A549 (cell line): ENCODE measurements at regions not wholly inside any gene's neighbourhood (a gene's known extent, or its start where the extent isn't known, plus 50 kb on each side); places are given as distances from the start of the nearest gene placed in this dataset.

ENCODE experiments used
- ATAC-seq, 2 experiments: fragments of 200-7000 bp in 1 of 2; fragments of >200 bp in 1 of 2; cut with Nextera tagmentation in 1 of 2; cut with Tn5 transposase in 1 of 2; 3 replicates each; pipeline versions ENCODE4 v1.8.0 to v1.9.1; 2018 to 2020; ENCODE audit warnings: mild to moderate bottlenecking in 1 of 2, moderate library complexity in 1 of 2
- CTCF ChIA-PET: fragments of 300-600 bp; sonication (Branson Sonifier 250); formaldehyde crosslinking; extraction: SDS; loops from one replicate; lab custom pipeline; 2021; ENCODE audit warnings: antibody characterized with exemption, inconsistent platforms; lab: Yijun Ruan, JAX
- POLR2A ChIA-PET: fragments of 350-600 bp; formaldehyde crosslinking; extraction: SDS; loops from one replicate; lab custom pipeline; 2021; ENCODE audit warnings: antibody characterized with exemption, inconsistent platforms; lab: Yijun Ruan, JAX
- DNase-seq, 2 experiments: peaks; one replicate each; pipeline versions ENCODE4 v3.0.0 to v3.0.0-alpha.2; 2011 to 2016; ENCODE audit warnings: low read depth in 1 of 2, low spot score in 1 of 2
- FAIRE-seq: peaks from 2 replicates; lab custom pipeline; 2011; peaks lifted over from hg19 to GRCh38; lab: Jason Lieb, UNC
- H3K27ac ChIP-seq, 2 experiments: fragments of >200 bp; sonication (Bioruptor Twin); formaldehyde crosslinking; 3 replicates each; pipeline ENCODE4 v1.5.1; 2016 to 2017
- H3K4me1 ChIP-seq: fragments of >200 bp; sonication (Bioruptor Twin); formaldehyde crosslinking; 3 replicates; pipeline ENCODE4 v1.6.1; 2016
- H3K4me2 ChIP-seq: fragments of >200 bp; sonication (Bioruptor Twin); formaldehyde crosslinking; 3 replicates; pipeline ENCODE4 v1.6.1; 2016
- H3K4me3 ChIP-seq: fragments of >200 bp; sonication (Bioruptor Twin); formaldehyde crosslinking; 3 replicates; pipeline ENCODE4 v1.5.1; 2016
- H3K9me3 ChIP-seq: fragments of >200 bp; sonication (Bioruptor Twin); formaldehyde crosslinking; 3 replicates; pipeline ENCODE4 v1.6.1; 2016
- ATOH8 ChIP-seq: fragments of 250-450 bp; sonication (Bioruptor Pico); IDR thresholded peaks from 2 replicates; pipeline ENCODE4 v1.5.0; 2020; ENCODE audit warnings: low read depth, mild to moderate bottlenecking, moderate library complexity
- CBX8 ChIP-seq: fragments of 200-600 bp; sonication (generic); IDR thresholded peaks from 2 replicates; pipeline ENCODE4 v1.6.1; 2016
- CHD2 ChIP-seq: fragments of 150-350 bp; IDR thresholded peaks from 2 replicates; pipeline ENCODE4 v1.6.1; 2014; ENCODE audit warnings: low read length; ENCODE audit not compliant: partially characterized antibody
- CHD4 ChIP-seq: fragments of 200-600 bp; sonication (generic); IDR thresholded peaks from 2 replicates; pipeline ENCODE4 v1.6.1; 2016; ENCODE audit warnings: antibody characterized with exemption, mild to moderate bottlenecking, borderline replicate concordance
- E2F6 ChIP-seq: IDR thresholded peaks from 2 replicates; pipeline ENCODE4 v1.6.1; 2012; ENCODE audit warnings: low read depth, borderline replicate concordance
- EHF ChIP-seq: fragments of 250-450 bp; sonication (Bioruptor Pico); IDR thresholded peaks from 2 replicates; pipeline ENCODE4 v1.5.0; 2020; ENCODE audit warnings: mild to moderate bottlenecking
- ELK1 ChIP-seq: fragments of 150-350 bp; IDR thresholded peaks from 2 replicates; pipeline ENCODE4 v1.6.1; 2014; ENCODE audit warnings: low read depth, mild to moderate bottlenecking, low read length
- EP300 ChIP-seq, 2 experiments: fragments of >200 bp; sonication (Bioruptor Twin); formaldehyde crosslinking; IDR thresholded peaks; 2 replicates in 1 of 2; 3 replicates in 1 of 2; pipeline ENCODE4 v1.6.1; 2016 to 2017
- ESRRA ChIP-seq: fragments of 150-350 bp; IDR thresholded peaks from 2 replicates; pipeline ENCODE4 v1.6.1; 2014; ENCODE audit warnings: mild to moderate bottlenecking, low read length, borderline replicate concordance
- FOSB ChIP-seq: fragments of 250-450 bp; sonication (Bioruptor Pico); IDR thresholded peaks from 2 replicates; pipeline ENCODE4 v1.5.0; 2020; ENCODE audit warnings: mild to moderate bottlenecking, moderate library complexity
- FOSL2 ChIP-seq, 2 experiments: fragments of 450-650 bp in 1 of 2; fragments of >200 bp in 1 of 2; sonication (Bioruptor Twin) in 1 of 2; formaldehyde crosslinking; IDR thresholded peaks; 2 replicates each; pipeline versions ENCODE4 v1.5.0 to v1.6.1; 2016 to 2020; ENCODE audit warnings: mild to moderate bottlenecking in 1 of 2, moderate library complexity in 1 of 2
- FOXS1 ChIP-seq: fragments of 250-450 bp; sonication (Bioruptor Pico); IDR thresholded peaks from 2 replicates; pipeline ENCODE4 v1.5.0; 2020; ENCODE audit warnings: mild to moderate bottlenecking, moderate library complexity
- GATA3 ChIP-seq: IDR thresholded peaks from 2 replicates; pipeline ENCODE4 v1.6.1; 2012; ENCODE audit warnings: borderline replicate concordance
- HMGXB4 ChIP-seq: fragments of 250-450 bp; sonication (Bioruptor Pico); IDR thresholded peaks from 2 replicates; pipeline ENCODE4 v1.5.0; 2021; ENCODE audit warnings: mild to moderate bottlenecking, moderate library complexity, borderline replicate concordance
- HOXB5 ChIP-seq: fragments of 250-450 bp; sonication (Bioruptor Pico); IDR thresholded peaks from 2 replicates; pipeline ENCODE4 v1.5.0; 2020; ENCODE audit warnings: mild to moderate bottlenecking, moderate library complexity
- JUN ChIP-seq, 2 experiments: fragments of >200 bp; sonication (Bioruptor Twin); formaldehyde crosslinking; IDR thresholded peaks; 2 replicates in 1 of 2; 3 replicates in 1 of 2; pipeline ENCODE4 v1.6.1; 2016 to 2017
- JUNB ChIP-seq: fragments of >200 bp; sonication (Bioruptor Twin); formaldehyde crosslinking; IDR thresholded peaks from 2 replicates; pipeline ENCODE4 v1.6.1; 2016
- KDM1A ChIP-seq: fragments of 200-600 bp; sonication (generic); IDR thresholded peaks from 2 replicates; pipeline ENCODE4 v1.6.1; 2016; ENCODE audit warnings: low read depth, mild to moderate bottlenecking
- KDM5A ChIP-seq: fragments of 200-600 bp; sonication (generic); IDR thresholded peaks from 2 replicates; pipeline ENCODE4 v1.6.1; 2016; ENCODE audit warnings: antibody characterized with exemption, mild to moderate bottlenecking
- MAZ ChIP-seq: fragments of 150-350 bp; IDR thresholded peaks from 2 replicates; pipeline ENCODE4 v1.6.1; 2014; ENCODE audit warnings: antibody characterized with exemption, low read depth, low read length, borderline replicate concordance
- NPAS2 ChIP-seq: fragments of 250-450 bp; sonication (Bioruptor Pico); IDR thresholded peaks from 2 replicates; pipeline ENCODE4 v1.8.0; 2022; ENCODE audit warnings: mild to moderate bottlenecking, moderate library complexity, borderline replicate concordance
- PHF8 ChIP-seq: fragments of 200-600 bp; sonication (generic); IDR thresholded peaks from 2 replicates; pipeline ENCODE4 v1.6.1; 2016; ENCODE audit warnings: low read depth, mild to moderate bottlenecking, antibody characterized with exemption, moderate library complexity, borderline replicate concordance
- RAD21 ChIP-seq, 2 experiments: fragments of >200 bp in 1 of 2; sonication (Bioruptor Twin) in 1 of 2; formaldehyde crosslinking in 1 of 2; IDR thresholded peaks in 1 of 2; conservative IDR thresholded peaks in 1 of 2; 2 replicates in 1 of 2; 3 replicates in 1 of 2; pipeline ENCODE4 v1.6.1; 2012 to 2018; ENCODE audit warnings: inconsistent platforms in 1 of 2
- RNF2 ChIP-seq: fragments of 200-600 bp; sonication (generic); IDR thresholded peaks from 2 replicates; pipeline ENCODE4 v1.6.1; 2016; ENCODE audit warnings: low read depth, mild to moderate bottlenecking, antibody characterized with exemption, moderate library complexity, borderline replicate concordance
- TFCP2L1 ChIP-seq: fragments of 250-450 bp; sonication (Bioruptor Pico); IDR thresholded peaks from 2 replicates; pipeline ENCODE4 v1.5.0; 2021; ENCODE audit warnings: mild to moderate bottlenecking
- TP53 ChIP-seq: fragments of 250-450 bp; sonication (Bioruptor Pico); IDR thresholded peaks from 2 replicates; pipeline ENCODE4 v1.5.0; 2021; ENCODE audit warnings: mild to moderate bottlenecking, moderate library complexity
- USF2 ChIP-seq: fragments of 450-650 bp; IDR thresholded peaks from 2 replicates; pipeline ENCODE4 v1.6.1; 2014; ENCODE audit warnings: antibody characterized with exemption
- ZC3H11A ChIP-seq: fragments of 450-650 bp; IDR thresholded peaks from 2 replicates; pipeline ENCODE4 v1.6.1; 2014; ENCODE audit warnings: antibody characterized with exemption, mild to moderate bottlenecking
- ZFP36 ChIP-seq: fragments of 450-650 bp; IDR thresholded peaks from 2 replicates; pipeline ENCODE4 v1.6.1; 2014; ENCODE audit warnings: borderline replicate concordance; ENCODE audit not compliant: partially characterized antibody
- ZNF302 ChIP-seq: fragments of 250-450 bp; sonication (Bioruptor Pico); IDR thresholded peaks from 2 replicates; pipeline ENCODE4 v1.9.0; 2021; ENCODE audit warnings: inconsistent platforms, mild to moderate bottlenecking, moderate library complexity
- ZSCAN20 ChIP-seq: fragments of 250-450 bp; sonication (Bioruptor Pico); IDR thresholded peaks from 2 replicates; pipeline ENCODE4 v1.8.0; 2022; ENCODE audit warnings: mild to moderate bottlenecking, moderate library complexity
- whole genome bisulfite sequencing: methylation state at CpG from one replicate; pipeline ENCODE4 v1.1.6; 2017; ENCODE audit errors: missing lambda C conversion rate; 5-methylcytosine and 5-hydroxymethylcytosine counted together

GRCh38 chr15:97683831-97684230, 276.7 kb upstream of the ARRDC4 start:
- ChIA-PET POLR2A (no interaction called here), CTCF (no interaction called here)
- no peak for ATAC-seq
- no peaks in the 10 kb centered on the region for H3K9me3 ChIP-seq
- H3K27ac ChIP-seq = no peak overlapping the region
- no peak for FAIRE-seq
- H3K4me3 ChIP-seq = no peak overlapping the region
- no peak overlapping the region for H3K4me2 ChIP-seq
- DNase-seq = no peak
- TF ChIP-seq E2F6 (no peak), RAD21 (conservative IDR thresholded peaks at IDR 0.05 in 1 of 2, IDR thresholded peaks at IDR 0.05 in 1 of 2) (no peak), USF2 (no peak), ELK1 (no peak), FOSL2 (IDR thresholded peaks at IDR 0.05) (no peak), FOSL2 (CRISPR knock-in tag; IDR thresholded peaks at IDR 0.05) (no peak), JUN (IDR thresholded peaks at IDR 0.05) (no peak), ZNF302 (CRISPR knock-in tag) (no peak), ZFP36 (no peak), ATOH8 (CRISPR knock-in tag) (no peak), TFCP2L1 (no peak), CBX8 (no peak), TP53 (CRISPR knock-in tag) (no peak), CHD2 (no peak), JUNB (no peak), HMGXB4 (CRISPR knock-in tag) (no peak), RNF2 (no peak), FOSB (no peak), EHF (CRISPR knock-in tag) (no peak)
- WGBS = 3% methylated on average over 3 of the region's 3 CpGs
- no peaks in the 10 kb centered on the region for H3K4me1 ChIP-seq

- no peak for TF ChIP-seq ZC3H11A
- no peak for TF ChIP-seq MAZ
- TF ChIP-seq NPAS2 (CRISPR knock-in tag) = no peak
- TF ChIP-seq ESRRA = no peak
- TF ChIP-seq GATA3 = no peak
- no peak for TF ChIP-seq EHF (CRISPR knock-in tag)
- no peak for TF ChIP-seq ZSCAN20 (CRISPR knock-in tag)
- no peak for TF ChIP-seq PHF8
- no peak for TF ChIP-seq EP300 (IDR thresholded peaks at IDR 0.05)
- no peak for TF ChIP-seq KDM1A
- no peak for TF ChIP-seq JUNB
- no peak for TF ChIP-seq FOXS1 (CRISPR knock-in tag)
- TF ChIP-seq USF2 = no peak
- no peak for TF ChIP-seq HOXB5 (CRISPR knock-in tag)
- TF ChIP-seq FOSB = no peak
- no peak for TF ChIP-seq FOSL2 (IDR thresholded peaks at IDR 0.05)
- TF ChIP-seq FOSL2 (CRISPR knock-in tag; IDR thresholded peaks at IDR 0.05) = no peak
- no peak for TF ChIP-seq CHD4
- no peak for TF ChIP-seq ATOH8 (CRISPR knock-in tag)
- TF ChIP-seq KDM5A = no peak
- ChIA-PET POLR2A (no interaction called here), CTCF (no interaction called here)
- 3% methylated on average over 6 of the region's 6 CpGs for WGBS
- Histone ChIP-seq H3K4me3 (no peak overlapping the region), H3K4me1 (no peaks in the 10 kb centered on the region), H3K4me2 (no peak overlapping the region), H3K27ac (no peak overlapping the region), H3K9me3 (no peaks in the 10 kb centered on the region)
- no peak for DNase-seq
- no peak for FAIRE-seq
- no peak for ATAC-seq
These were observed 276.3 kb upstream of the ARRDC4 start for GRCh38 chr15:97684249-97684648.
